Fibroblast of lung (primary cell): ENCODE measurements at regions not wholly inside any gene's neighbourhood (a gene's known extent, or its start where the extent isn't known, plus 50 kb on each side); places are given as distances from the start of the nearest gene placed in this dataset.

ENCODE experiments used
- CTCF ChIP-seq, 2 donors: IDR thresholded peaks in 1 of 2; conservative IDR thresholded peaks in 1 of 2; 1 replicate in 1 of 2; 2 replicates in 1 of 2; pipeline ENCODE4 v1.5.1; 2011 to 2012; ENCODE audit warnings: low read length in 2 of 2, control low read depth in 1 of 2, inconsistent platforms in 1 of 2, low read depth in 1 of 2, mild to moderate bottlenecking in 1 of 2
- EZH2 ChIP-seq: IDR thresholded peaks from 2 replicates; pipeline ENCODE4 v1.5.1; 2012; ENCODE audit warnings: low read length, control low read depth, mild to moderate bottlenecking; ENCODE audit errors: missing control alignments

- no peak for TF ChIP-seq CTCF (conservative IDR thresholded peaks at IDR 0.05 in 1 of 2, IDR thresholded peaks at IDR 0.05 in 1 of 2; ENCODE audit: low read depth in 1 of 2, low read length in 2 of 2)
- TF ChIP-seq EZH2 = no peak
These were observed 72.5 kb upstream of the TAF11L2 start for GRCh38 chr5:17425385-17426070.
